GM12878 (cell line): ENCODE measurements at regions not wholly inside any gene's neighbourhood (a gene's known extent, or its start where the extent isn't known, plus 50 kb on each side); places are given as distances from the start of the nearest gene placed in this dataset.

ENCODE experiments used
- ATAC-seq: fragments of 200-7000 bp; cut with Tn5 transposase; 3 replicates; pipeline ENCODE4 v1.9.1; 2020; ENCODE audit warnings: mild to moderate bottlenecking, moderate library complexity
- BruUV-seq: library from RNA; stranded (reverse); fragments of 400-500 nt; replicated peaks from 2 replicates; lab custom pipeline; 2021; lab: Mats Ljungman, UMichigan
- CTCF ChIA-PET: fragments of 300-600 bp; sonication (Branson Sonifier 250); formaldehyde crosslinking; extraction: SDS; loops from one replicate; lab custom pipeline; 2021; ENCODE audit warnings: inconsistent platforms; lab: Yijun Ruan, JAX
- POLR2A ChIA-PET: fragments of 350-600 bp; formaldehyde crosslinking; extraction: SDS; loops from one replicate; lab custom pipeline; 2021; ENCODE audit warnings: inconsistent platforms; lab: Charles Lee
- RAD21 ChIA-PET: fragments of 300-600 bp; sonication (Branson Sonifier 250); formaldehyde crosslinking; loops from one replicate; lab custom pipeline; 2023; ENCODE audit warnings: antibody characterized with exemption; ENCODE audit not compliant: unreplicated experiment; lab: Charles Lee
- SMC1A ChIA-PET: fragments of 300-600 bp; sonication (Branson Sonifier 250); formaldehyde crosslinking; loops from one replicate; lab custom pipeline; 2023; ENCODE audit not compliant: unreplicated experiment, uncharacterized antibody; lab: Charles Lee
- DNase-seq: peaks from one replicate; pipeline ENCODE4 v3.0.0-alpha.2; 2011; ENCODE audit warnings: low read depth, low spot score
- FAIRE-seq: peaks from 3 replicates; lab custom pipeline; 2011; peaks lifted over from hg19 to GRCh38; lab: Jason Lieb, UNC
- H2AFZ ChIP-seq: 2 replicates; pipeline ENCODE4 v1.6.0; 2011; ENCODE audit warnings: low read depth, low read length, control low read depth; ENCODE audit not compliant: control insufficient read depth
- H3K27ac ChIP-seq: 2 replicates; pipeline ENCODE4 v1.5.1; 2011; ENCODE audit warnings: control low read depth; ENCODE audit not compliant: control insufficient read depth, insufficient read depth
- H3K27me3 ChIP-seq, 2 experiments: replicated peaks in 1 of 2; 2 replicates each; pipeline versions ENCODE4 v1.6.0 to v1.6.1; 2011; ENCODE audit warnings: low read length in 1 of 2; ENCODE audit not compliant: control insufficient read depth in 2 of 2, insufficient read depth in 2 of 2
- H3K36me3 ChIP-seq, 2 experiments: 2 replicates each; pipeline ENCODE4 v1.5.1; 2011; ENCODE audit warnings: low read length in 1 of 2; ENCODE audit not compliant: control insufficient read depth in 2 of 2, insufficient read depth in 2 of 2
- H3K4me1 ChIP-seq: 2 replicates; pipeline ENCODE4 v1.6.1; 2011; ENCODE audit warnings: mild to moderate bottlenecking, low read length, moderate library complexity, mixed read lengths; ENCODE audit not compliant: control insufficient read depth, insufficient read depth
- H3K4me2 ChIP-seq: 2 replicates; pipeline ENCODE4 v1.6.0; 2011; ENCODE audit warnings: control low read depth; ENCODE audit not compliant: control insufficient read depth, insufficient read depth
- H3K4me3 ChIP-seq: fragments of 200-600 bp; sonication (generic); 2 replicates; pipeline ENCODE4 v1.5.1; 2016
- H3K79me2 ChIP-seq: 2 replicates; pipeline ENCODE4 v1.6.0; 2011; ENCODE audit warnings: low read length; ENCODE audit not compliant: control insufficient read depth, insufficient read depth
- H3K9ac ChIP-seq: 2 replicates; pipeline ENCODE4 v1.8.0; 2011; ENCODE audit warnings: low read length, control low read depth, mixed read lengths; ENCODE audit not compliant: control insufficient read depth, insufficient read depth
- H3K9me3 ChIP-seq: replicated peaks from 3 replicates; pipeline ENCODE4 v1.5.1; 2011; ENCODE audit warnings: mild to moderate bottlenecking, low read length; ENCODE audit not compliant: control insufficient read depth, insufficient read depth
- H4K20me1 ChIP-seq: 2 replicates; pipeline ENCODE4 v1.6.0; 2011; ENCODE audit not compliant: control insufficient read depth, insufficient read depth
- HDGF ChIP-seq: fragments of 450-650 bp; IDR thresholded peaks from 2 replicates; pipeline ENCODE4 v1.6.1; 2016; ENCODE audit warnings: antibody characterized with exemption
- PKNOX1 ChIP-seq: fragments of 450-650 bp; IDR thresholded peaks from 2 replicates; pipeline ENCODE4 v1.6.1; 2016; ENCODE audit warnings: mild to moderate bottlenecking
- PML ChIP-seq: IDR thresholded peaks from 2 replicates; pipeline ENCODE4 v1.6.1; 2012; ENCODE audit warnings: low read length, inconsistent platforms
- ZNF274 ChIP-seq: IDR thresholded peaks from one replicate; pipeline ENCODE4 v1.8.0; 2011; ENCODE audit not compliant: insufficient read length, insufficient read depth
- WGBS: methylation state at CpG from one replicate; pipeline ENCODE4 v1.1.6; 2016; ENCODE audit warnings: low lambda C conversion rate; ENCODE audit not compliant: insufficient replicate concordance, insufficient coverage; ENCODE audit errors: missing lambda C conversion rate; 5-methylcytosine and 5-hydroxymethylcytosine counted together
- in situ Hi-C: fragments of 300-500 bp; cut with MboI; formaldehyde crosslinking; loops from 9 replicates; pipeline ENCODE4 v1.14.3; 2018; ENCODE audit warnings: mixed read lengths
- intact Hi-C: fragments of 100-400 bp; cut with micrococcal nuclease; formaldehyde crosslinking; loops from one replicate; pipeline ENCODE4 v1.14.2; 2022; ENCODE audit not compliant: unreplicated experiment
- TF ChIP-seq, protein P1 (sequence below), 3 experiments: IDR thresholded peaks in 2 of 3; conservative IDR thresholded peaks in 1 of 3; 2 replicates each; pipeline ENCODE4 v1.5.1; 2011; ENCODE audit warnings: low read depth in 3 of 3, low read length in 3 of 3, mild to moderate bottlenecking in 3 of 3, control low read depth in 2 of 3, moderate library complexity in 2 of 3, inconsistent platforms in 1 of 3, mixed read lengths in 1 of 3; ENCODE audit not compliant: control insufficient read depth in 2 of 3, insufficient read depth in 1 of 3; ENCODE audit errors: extremely low read depth in 1 of 3
- TF ChIP-seq, protein P2 (sequence below): IDR thresholded peaks from 2 replicates; pipeline ENCODE4 v1.6.1; 2012; ENCODE audit warnings: mild to moderate bottlenecking, low read depth, low read length

DNA sequence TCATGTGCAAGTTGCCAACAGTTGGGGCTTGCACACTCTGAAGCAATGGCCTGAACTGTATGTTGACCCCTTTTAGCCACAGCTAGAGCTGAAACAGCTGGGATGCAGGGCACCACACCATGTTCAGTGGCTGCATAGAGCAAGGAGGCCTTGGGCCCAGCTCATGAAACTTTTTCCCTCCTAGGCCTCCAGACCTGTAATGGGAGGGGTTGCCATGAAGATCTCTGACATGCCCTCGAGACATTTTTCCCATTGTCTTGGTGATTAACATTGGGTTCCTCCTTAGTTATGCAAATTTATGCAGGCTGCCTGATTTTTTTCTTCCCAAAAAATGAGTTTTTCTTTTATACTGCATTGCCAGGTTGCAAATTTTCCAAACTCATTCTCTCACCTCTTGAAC, 165.1 kb upstream of the PRR20A start:
- Histone ChIP-seq H3K4me2 (no peak overlapping the region), H3K27me3 (no peaks in the 10 kb centered on the region), H3K27ac (no peak overlapping the region), H3K79me2 (no peaks in the 10 kb centered on the region), H3K4me3 (no peak overlapping the region), H2AFZ (no peak overlapping the region), H3K9ac (no peak overlapping the region), H3K36me3 (no peaks in the 10 kb centered on the region), H3K9me3 (no peaks in the 10 kb centered on the region), H4K20me1 (no peaks in the 10 kb centered on the region), H3K4me1 (no peaks in the 10 kb centered on the region)
- no peak for DNase-seq
- WGBS, result 0% methylated on average over 1 of the region's 1 CpG
- POLR2A ChIA-PET, result no interaction called here
- TF ChIP-seq, protein P1, sequence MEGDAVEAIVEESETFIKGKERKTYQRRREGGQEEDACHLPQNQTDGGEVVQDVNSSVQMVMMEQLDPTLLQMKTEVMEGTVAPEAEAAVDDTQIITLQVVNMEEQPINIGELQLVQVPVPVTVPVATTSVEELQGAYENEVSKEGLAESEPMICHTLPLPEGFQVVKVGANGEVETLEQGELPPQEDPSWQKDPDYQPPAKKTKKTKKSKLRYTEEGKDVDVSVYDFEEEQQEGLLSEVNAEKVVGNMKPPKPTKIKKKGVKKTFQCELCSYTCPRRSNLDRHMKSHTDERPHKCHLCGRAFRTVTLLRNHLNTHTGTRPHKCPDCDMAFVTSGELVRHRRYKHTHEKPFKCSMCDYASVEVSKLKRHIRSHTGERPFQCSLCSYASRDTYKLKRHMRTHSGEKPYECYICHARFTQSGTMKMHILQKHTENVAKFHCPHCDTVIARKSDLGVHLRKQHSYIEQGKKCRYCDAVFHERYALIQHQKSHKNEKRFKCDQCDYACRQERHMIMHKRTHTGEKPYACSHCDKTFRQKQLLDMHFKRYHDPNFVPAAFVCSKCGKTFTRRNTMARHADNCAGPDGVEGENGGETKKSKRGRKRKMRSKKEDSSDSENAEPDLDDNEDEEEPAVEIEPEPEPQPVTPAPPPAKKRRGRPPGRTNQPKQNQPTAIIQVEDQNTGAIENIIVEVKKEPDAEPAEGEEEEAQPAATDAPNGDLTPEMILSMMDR (IDR thresholded peaks at IDR 0.05 in 2 of 3, conservative IDR thresholded peaks at IDR 0.05 in 1 of 3; ENCODE audit: control insufficient read depth in 2 of 3, extremely low read depth in 1 of 3, insufficient read depth in 1 of 3, low read depth in 3 of 3, low read length in 3 of 3), result no peak
- TF ChIP-seq ZNF274 (no peak), PML (no peak), HDGF (no peak), PKNOX1 (no peak)
- TF ChIP-seq, protein P2, sequence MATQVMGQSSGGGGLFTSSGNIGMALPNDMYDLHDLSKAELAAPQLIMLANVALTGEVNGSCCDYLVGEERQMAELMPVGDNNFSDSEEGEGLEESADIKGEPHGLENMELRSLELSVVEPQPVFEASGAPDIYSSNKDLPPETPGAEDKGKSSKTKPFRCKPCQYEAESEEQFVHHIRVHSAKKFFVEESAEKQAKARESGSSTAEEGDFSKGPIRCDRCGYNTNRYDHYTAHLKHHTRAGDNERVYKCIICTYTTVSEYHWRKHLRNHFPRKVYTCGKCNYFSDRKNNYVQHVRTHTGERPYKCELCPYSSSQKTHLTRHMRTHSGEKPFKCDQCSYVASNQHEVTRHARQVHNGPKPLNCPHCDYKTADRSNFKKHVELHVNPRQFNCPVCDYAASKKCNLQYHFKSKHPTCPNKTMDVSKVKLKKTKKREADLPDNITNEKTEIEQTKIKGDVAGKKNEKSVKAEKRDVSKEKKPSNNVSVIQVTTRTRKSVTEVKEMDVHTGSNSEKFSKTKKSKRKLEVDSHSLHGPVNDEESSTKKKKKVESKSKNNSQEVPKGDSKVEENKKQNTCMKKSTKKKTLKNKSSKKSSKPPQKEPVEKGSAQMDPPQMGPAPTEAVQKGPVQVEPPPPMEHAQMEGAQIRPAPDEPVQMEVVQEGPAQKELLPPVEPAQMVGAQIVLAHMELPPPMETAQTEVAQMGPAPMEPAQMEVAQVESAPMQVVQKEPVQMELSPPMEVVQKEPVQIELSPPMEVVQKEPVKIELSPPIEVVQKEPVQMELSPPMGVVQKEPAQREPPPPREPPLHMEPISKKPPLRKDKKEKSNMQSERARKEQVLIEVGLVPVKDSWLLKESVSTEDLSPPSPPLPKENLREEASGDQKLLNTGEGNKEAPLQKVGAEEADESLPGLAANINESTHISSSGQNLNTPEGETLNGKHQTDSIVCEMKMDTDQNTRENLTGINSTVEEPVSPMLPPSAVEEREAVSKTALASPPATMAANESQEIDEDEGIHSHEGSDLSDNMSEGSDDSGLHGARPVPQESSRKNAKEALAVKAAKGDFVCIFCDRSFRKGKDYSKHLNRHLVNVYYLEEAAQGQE, result no peak
- BruUV-seq, result no TSS peak
- CTCF ChIA-PET, result no interaction called here
- RAD21 ChIA-PET, result no interaction called here
- intact Hi-C loops, result no loop called here
- no peak for FAIRE-seq
- in situ Hi-C loops, result no loop called here
- no peak for ATAC-seq
- SMC1A ChIA-PET, result no interaction called here
